Stromal cell of bone marrow (primary cell): ENCODE measurements at regions not wholly inside any gene's neighbourhood (a gene's known extent, or its start where the extent isn't known, plus 50 kb on each side); places are given as distances from the start of the nearest gene placed in this dataset.

ENCODE experiments used
- DNase-seq: peaks from one replicate; pipeline ENCODE4 v3.0.0-alpha.2; 2012; ENCODE audit warnings: low read depth

DNA sequence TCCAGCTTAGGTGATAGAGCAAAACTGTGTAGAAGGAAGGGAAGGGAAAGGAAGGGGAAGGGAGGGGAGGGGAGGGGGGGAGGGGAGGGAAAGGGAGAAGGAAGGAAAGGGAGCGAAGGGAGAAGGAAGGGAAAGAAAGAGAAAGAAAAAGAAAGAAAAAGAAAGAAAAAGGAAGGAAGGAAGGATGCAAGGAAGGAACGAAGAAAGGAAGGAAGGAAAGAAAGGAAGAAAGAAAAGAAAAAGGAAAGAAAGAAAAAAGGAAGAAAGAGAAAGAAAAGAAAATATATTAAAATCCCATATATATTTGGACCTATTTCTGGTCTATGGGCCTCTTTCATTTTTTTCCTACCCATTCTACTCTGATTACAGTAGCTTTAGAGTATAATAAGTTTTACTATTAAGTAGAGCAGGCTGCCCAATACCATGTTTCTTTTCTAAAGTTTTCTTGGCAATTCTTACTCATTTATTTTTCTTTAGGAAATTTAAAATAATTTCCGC is 229.1 kb downstream of the AUH start:
- no peak for DNase-seq

DNA sequence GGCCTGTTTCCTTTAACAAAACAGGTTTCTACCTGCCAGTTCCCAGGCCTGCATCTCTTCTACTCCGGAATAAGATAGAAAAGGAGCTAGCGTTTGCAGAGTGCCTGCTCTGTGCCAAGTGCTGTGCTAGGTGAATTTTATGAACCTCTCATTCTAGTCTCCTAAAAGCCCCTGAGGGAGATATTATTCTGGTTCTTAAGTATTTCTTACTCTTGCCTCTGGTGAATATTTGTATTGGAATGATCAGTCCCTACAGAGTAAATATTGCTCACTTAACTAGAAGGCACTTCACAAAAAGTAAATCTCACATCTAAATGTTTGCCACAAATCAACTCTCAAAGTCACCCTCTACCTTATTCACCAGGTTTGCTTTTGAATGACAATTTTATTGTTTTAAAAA is 227.1 kb downstream of the AUH start:
- no peak for DNase-seq

DNA sequence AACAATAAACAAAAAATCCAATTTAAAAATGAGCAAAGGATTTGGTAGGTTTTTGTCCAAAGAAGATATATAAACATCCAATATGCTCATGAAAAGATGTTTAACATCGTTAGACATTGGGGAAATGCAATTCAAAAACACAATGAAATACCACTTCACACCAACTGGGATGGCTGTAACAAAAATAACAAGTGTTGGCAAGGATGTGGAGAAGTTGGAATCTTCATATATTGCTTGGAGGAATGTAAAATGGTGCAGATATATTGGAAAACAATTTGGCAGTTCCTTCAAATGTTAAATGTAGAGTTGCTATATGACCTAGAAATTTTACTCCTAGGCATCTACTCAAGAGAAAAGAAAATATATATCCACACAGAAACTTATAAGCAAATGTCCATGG is 224.3 kb downstream of the AUH start:
- DNase-seq, result no peak

DNA sequence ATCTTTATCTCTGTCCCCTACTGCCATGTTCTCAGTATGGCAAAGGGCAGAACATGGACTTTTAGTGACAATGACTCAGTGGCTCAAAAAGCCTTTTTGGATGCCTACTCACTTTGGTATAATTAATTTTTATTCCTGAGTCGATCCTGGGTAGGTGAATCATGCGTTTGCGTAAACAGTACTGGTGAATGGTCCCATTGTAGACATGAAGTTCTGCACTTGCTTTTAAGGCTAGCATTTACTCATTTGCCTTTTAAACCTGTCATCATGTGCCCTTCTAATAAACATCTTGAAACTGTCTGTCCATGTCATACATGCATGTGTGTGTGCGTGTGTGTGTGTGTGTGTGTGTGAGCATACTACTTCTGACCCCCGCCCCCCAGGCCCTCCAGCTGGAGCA is 223.0 kb downstream of the AUH start:
- DNase-seq, result no peak

DNA sequence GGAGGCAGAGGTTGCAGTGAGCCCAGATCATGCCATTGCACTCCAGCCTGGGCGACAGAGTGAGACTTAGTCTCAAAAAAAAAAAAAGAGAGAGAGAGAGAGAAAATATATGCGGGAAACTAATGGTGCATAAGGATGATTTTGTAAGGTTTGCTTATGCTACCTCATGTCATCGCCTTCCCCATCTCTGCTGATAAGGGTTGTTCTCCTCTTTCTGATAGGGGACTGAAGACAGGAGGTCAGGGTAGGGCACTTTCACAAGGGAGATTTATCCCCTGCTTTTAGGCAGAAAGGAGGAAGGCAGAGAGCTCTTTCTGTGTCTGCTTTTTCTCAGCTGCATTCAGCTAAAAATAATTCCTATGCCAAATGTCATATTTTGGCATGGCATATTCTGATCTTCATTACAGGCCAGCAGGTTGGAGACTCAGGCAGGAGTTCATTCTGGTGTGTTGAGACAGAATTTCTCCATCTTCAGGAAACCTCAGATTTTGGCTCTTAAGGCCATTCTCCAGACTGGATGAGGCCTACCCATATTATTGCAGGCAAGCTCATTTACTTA is 220.2 kb downstream of the AUH start:
- DNase-seq, result no peak

DNA sequence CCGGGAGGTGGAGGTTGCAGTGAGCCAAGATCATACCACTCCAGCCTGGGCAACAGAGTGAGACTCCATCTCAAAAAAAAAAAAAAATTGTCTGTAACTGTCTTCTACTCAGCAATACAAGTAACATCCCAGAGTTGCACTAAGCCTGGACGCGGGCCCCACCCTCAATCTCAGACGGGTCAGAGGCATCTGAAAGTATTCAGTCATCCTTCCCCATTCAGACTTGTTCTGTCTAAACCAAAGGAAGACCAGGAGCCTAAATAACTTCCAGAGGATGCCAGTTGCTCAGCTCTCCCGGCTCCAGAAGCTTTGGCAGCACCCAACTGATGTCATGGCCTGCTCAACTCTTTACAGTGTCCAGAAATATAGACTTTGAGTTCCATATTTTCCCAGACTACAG is 218.6 kb downstream of the AUH start:
- no peak for DNase-seq

DNA sequence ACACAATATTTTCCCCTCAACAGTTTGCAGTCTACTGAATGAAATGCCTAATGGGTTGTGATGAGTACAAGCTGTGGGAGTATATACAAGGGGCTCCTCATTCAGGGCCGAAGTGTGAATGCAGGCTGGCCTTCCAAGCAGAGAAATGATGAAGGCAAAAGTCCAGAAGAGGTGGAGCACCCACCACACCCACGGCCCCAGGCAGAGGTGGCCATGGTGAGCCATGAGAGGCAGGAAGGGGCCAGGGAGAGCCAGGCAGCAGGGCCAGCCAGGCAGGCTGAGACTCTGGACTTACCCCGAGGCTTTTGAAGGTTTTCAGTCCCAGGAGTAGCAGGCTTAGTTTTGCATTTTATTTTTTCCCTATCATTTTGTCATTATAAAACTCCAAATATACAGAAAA is 218.1 kb downstream of the AUH start:
- DNase-seq, result no peak

DNA sequence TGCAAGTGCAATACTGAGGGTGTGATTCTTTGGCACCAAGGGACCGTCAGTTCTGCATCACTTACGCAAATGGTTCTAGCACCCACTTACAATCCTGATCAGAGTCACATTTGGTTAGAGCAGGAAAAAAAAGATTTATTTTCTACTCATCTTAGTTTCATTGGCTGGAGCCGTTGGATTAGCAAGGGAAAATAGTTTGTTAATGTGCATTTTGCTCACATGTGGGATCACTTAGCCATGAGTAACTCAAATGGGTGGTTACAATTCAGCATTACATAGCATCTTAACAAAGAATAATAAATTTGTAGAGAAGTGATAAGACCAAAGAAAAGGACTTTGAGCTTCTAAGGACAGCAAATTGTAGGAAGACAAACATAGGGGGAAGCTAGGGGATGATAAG is 216.9 kb downstream of the AUH start:
- peak; percentile 52 for DNase-seq

DNA sequence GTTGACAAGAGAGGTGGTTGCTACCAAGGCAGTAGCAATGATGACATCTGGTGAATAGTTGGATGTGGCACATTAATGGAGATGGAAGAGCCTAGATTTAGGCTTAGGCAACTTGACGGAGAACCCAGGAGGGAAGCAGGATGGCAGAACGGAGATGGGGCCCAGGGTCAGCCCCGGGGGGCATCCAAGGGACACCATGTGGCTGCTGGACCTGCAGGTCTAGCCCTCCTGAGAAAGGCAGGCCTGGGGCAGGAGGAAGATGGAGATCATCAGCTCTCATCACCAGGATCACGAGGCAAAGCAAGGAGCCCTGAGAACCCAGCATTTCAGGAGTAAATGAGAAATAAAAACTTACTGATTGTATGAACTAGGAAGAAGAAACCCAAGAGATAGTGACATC is 216.2 kb downstream of the AUH start:
- no peak for DNase-seq

DNA sequence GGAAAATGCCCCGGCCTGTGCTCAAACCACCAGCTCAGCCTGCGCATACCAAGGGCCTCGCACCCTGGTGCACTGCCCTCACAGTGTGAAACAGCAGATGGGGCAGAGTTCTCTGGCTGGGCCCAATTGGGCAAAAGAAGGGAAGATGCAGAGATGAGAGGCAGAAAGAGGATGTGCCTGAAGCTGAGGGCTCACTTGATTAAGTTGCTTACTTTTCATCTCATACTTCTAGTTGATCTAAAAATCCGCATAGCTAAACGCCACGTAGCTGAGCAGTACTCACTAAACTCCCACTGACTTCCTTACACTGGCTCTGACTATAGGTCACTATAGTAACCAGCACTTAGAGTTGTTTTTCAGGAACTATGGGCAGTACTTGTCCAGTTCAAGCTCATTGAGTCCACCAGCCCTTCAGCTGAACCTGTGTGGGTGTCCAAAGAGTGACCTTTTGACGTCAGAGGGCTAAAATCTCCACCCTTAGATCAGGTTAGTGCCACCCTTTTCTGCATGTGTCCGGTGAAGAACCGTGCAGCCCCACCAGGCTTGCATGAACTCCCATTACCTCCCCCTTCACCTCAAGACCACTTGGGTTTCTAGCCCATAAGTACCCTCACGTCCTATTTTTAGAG is 215.2 kb downstream of the AUH start:
- DNase-seq, result no peak

DNA sequence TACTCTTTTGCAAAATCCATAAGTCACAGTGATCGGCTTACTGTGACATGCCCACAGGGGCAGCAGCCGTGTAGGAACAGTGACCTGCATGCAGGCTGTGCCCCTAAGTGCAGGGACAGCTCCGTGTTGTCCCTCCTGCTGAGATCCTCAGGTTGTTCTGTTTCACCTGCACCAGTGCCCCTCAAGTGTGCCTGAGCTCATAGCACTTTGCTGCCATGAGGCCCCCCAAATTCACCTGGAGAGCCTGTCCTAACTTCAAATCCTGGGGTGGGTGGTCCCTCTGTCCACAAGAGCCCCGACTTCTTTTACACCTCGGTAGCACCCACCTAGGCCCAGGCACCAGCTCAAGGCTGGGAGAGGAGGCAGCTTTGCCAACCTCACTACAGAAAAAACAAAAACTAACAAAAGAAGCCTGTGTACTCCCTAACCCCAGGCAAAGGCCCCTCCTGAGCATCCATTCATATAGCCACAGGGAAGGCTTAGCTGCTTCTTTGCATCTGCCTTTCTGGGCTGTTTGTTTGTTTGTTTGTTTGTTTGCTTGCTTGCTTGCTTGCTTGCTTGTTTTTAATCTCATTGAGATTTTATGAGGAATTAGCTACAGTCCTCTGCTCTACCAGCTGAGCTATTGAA is 214.5 kb downstream of the AUH start:
- DNase-seq, result no peak

DNA sequence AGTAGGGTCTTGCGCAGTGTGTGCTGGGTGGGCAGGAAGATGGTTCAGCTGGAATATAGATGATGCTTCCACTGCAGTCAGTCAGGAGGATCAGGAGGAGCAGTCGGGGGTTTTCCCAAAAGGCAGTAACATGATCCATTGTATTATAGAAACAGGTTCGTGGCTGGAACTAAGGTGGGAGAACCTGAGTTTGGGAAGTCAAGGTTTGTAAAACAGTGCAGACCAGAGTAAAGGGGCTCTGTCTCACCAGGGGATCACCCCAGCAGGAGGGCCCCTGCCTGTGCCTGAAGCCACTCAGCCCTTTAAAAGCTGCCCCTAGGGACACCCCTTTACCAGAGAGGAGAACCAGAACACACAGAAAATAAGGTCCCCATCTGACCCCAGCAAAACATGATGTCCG is 213.4 kb downstream of the AUH start:
- DNase-seq, result no peak

DNA sequence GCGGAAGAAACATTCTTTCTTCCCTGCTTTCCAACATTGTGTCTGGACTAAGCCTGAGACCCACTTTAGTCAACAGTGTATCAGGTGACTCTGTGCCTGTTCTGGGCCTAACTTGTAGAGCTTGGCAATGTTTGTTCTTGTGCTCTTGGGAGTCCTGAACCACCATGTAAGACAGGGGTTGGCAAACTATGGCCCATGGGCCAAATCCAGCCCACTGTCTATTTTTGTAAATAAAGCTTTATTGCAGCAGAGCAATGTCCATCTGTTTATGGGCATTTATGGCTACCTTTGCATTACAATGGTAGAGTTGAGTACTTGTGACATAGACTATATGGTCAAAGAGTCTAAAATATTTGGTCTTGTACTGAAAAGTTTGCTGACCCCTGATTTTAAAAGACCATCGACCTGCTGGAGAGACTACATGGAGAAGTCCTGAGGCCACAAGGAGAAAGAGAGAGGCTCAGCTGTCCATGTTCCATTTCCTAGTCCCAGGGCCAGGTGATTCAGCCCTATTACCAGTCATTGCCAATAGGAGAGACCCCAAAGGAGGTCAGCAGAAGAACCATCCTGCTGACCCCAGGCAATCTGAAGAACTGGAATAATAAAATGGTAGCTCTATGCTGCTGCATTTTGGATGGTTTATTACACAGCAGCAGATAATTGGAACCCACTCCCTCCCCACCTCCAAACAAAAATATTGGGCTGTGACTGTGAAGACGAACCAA is 211.3 kb downstream of the AUH start:
- no peak for DNase-seq

DNA sequence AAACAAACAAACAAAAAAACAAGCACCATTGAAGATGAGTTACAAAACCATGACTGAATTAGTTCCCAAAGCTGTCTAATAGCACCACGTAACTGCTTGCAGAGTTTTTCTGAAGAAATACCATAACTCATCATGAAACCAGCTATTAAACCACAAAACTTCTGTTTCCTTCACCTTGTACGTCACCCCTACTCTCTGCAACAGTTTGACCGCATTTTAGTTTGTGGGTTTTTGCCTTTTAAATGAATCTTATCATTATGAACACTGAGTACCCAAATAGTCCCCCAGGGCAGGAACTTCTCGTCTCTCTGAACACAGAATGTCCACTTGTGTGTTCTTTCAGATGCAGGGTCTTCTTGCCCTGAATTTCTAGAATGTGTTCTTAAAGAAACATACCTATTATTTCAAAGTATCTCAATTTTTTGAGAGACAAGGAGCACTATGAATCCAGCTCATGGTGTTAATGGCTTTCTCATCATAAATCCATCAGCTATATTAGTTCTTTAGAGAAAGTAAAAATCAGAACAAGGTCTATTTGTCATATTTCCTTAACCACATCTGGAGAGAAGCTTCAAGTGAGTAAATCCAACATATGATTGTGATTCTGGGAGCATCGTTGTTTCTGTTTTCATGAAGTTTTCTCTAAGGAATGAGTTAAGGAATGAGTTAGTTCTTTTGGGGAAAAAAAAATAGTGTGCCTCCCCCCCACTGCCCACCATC is 210.6 kb downstream of the AUH start:
- peak; percentile 86 for DNase-seq

DNA sequence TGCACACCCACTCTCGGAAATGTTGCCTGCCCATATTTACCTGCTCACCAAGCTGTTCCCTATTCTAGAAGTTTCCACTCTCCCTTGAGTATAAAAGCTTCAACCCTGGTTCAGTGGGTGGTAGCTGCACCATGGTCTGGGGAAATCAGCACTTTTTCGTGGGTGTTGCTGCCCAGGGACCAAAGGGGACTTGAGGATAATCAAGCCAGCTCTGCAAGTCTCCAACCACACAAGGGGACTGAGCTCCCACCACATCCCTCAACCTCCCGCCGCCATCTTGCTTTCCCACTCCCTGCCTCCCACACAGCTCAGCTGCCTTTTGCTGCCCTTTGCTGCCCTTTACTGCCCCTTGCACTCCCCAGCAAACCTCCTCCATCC is 210.0 kb downstream of the AUH start:
- DNase-seq, result no peak

DNA sequence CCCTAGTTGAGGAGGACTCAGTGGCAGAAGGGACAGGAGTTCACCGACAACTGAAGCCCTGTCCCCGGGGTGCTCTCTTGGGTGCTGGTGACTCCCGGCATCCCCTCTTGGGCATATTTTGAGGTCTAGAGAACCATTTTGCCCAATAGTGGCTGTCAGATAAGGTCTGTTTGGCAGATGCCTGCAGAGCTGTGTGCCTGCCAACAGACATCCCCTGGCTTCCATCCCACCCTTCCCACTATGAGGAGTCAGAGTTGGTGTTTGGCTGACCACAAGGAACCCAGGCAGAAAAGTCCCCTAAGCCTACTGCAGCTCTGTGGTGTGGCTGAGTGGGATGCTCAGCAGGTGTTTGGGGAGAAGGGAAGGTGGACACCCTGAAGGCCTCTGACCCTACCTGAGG is 207.0 kb downstream of the AUH start:
- DNase-seq, result no peak

DNA sequence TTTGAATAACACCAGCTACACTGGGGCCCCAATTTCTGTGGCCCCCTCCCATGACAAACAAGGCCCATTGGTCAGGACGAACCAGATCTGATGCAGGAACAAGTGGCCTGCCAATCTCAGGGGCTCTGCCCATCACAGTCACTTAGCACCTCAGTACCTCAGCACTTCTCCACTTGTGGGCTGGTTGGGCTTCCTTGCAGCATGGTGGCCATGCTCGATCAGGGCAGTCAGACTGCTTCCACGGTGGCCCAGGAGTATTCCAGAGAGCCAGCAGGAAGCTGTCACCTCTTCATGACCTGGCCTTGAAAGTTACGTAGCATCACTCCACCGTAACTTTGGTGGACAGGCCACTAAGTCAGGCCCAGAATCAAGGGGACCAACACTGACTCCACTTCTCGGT is 206.5 kb downstream of the AUH start:
- DNase-seq, result no peak

DNA sequence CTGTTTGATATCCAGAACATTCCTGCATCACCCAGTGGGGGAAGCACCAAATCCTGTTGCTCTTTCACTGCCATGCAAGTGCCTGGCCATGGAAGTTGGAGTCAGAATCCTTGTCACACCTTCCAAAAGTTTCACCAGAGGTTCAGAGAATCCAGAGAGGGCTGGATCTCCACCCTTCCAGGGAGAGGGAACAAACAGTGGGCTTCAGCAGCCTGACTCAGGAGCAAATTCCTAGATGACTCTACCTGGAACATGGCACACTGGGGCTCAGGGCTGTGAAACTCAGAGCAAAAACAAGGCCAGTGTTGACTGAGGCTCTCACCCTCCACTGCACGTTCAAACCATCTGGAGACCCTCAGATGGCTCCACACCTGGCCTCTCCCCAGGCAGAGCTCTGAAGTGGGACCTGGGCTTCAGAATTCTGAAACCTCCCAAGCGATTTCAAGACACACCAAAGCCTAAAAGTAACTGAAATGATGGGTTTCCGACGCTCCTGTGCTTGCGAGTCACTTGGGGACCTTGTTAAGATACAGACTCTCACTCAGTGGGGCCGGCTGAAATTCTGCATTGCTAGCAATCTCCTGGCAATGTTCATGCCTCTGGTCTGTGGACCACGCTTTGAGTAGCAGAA is 205.9 kb downstream of the AUH start:
- DNase-seq, result no peak

DNA sequence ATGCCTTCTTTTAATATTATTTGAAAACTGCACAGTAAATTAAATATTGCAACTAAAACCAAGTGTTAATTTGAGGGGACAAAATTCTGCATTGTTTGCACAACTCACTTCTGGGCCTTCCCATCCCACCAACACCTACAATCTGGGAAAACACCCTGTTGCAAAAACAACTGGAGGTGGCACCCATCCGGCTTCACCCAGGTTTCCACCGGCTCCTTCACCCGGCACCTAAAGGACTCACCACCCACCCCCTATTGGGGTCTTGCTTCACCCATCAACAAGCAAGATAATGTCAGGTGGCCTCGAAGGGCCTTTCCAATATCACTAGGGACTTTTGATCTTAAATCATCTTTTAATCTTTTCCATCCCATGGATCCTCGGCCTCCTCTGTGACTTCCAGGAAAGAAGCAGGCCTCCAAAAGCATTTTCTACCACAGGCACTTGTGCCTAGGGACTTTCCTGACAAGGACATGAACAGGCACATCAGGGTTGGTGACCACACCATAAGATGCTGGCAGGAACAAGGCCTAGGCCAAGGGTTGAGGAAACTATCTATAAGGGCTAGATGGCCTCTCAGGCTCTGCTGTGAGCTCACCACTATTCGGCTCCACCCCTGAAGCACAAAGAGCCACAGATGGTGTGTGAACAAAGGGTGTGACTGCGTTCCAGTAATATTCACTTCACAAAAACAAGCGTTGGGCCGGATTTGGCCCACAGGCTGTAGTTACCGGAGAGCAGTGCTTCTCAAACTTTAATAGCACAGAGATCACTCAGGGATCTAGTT is 205.1 kb downstream of the AUH start:
- no peak for DNase-seq

DNA sequence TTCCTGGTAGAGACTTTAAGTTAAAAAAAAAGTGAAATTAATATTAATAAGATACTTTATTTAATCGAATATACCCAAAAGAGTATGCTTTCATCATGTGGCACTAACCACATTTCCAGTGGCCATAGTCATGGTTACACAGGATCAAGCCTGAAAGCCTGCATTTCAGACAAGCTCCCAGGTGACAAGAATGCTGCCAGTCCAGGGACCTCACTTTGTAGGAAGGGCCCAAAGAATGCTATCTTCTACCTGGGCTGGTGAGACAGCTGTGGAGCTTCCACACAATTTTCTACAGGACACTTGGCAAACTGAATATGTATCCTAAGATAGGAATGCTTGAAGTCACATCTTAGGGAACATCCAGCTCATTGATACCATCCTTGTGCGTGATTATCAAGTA is 203.8 kb downstream of the AUH start:
- no peak for DNase-seq

DNA sequence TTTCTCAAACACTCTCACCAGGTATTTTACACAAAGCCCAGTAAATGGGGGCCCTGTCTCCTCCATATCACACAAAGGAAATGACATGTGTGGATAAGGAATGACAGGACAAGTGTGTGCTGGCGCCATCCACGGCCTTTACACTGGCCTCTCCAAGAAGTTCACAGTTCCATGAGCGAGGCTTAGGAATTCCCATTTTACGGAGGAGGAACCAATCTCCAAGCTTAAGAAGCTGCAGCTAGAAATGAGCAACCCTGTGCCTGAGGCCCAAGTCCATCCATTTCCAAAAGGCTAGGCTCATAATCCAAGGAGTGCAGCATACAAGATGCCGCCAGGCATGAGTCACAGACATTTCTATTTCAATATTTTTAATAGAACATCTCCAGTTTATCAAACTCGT is 203.4 kb downstream of the AUH start:
- DNase-seq, result no peak
